Fibroblast of the aortic adventitia (primary cell): ENCODE measurements at regions not wholly inside any gene's neighbourhood (a gene's known extent, or its start where the extent isn't known, plus 50 kb on each side); places are given as distances from the start of the nearest gene placed in this dataset.
A peak's percentile ranks its signal among the peaks of the same experiment; 100 is the strongest.

Source experiments
- DNase-seq: peaks from one replicate; pipeline ENCODE4 v3.0.0-alpha.2; 2010; ENCODE audit warnings: low read depth
- H3K4me3 ChIP-seq: 2 replicates; pipeline ENCODE4 v1.5.1; 2011; ENCODE audit warnings: low read depth, mild to moderate bottlenecking, control low read depth, low read length, moderate library complexity
- TF ChIP-seq, protein P1 (sequence below): IDR thresholded peaks from 2 replicates; pipeline ENCODE4 v1.5.1; 2011; ENCODE audit warnings: mild to moderate bottlenecking, low read length, control low read depth, inconsistent platforms; ENCODE audit not compliant: insufficient read depth

DNA sequence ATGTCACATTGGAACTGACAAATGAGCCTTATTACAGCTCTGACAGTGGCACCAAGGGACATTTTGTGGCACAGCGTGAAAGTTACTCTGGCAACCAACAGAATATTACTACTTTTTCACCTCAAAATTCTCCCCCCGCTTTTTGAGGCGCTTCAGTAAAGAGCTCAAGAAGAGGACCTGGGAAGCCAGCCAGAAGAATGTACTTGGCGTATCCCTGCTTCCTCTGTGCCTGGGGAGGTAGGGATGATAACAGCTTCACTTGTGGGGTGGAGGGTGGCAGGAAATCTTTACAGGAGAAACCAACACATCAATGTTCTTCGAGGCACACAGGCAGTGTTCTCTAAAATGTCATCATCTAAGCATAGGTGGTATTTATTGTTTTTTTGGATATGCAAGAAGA, 624.1 kb downstream of the NR2F1-AS1 start:
- DNase-seq, result no peak
- no peak overlapping the region for H3K4me3 ChIP-seq
- TF ChIP-seq, protein P1, sequence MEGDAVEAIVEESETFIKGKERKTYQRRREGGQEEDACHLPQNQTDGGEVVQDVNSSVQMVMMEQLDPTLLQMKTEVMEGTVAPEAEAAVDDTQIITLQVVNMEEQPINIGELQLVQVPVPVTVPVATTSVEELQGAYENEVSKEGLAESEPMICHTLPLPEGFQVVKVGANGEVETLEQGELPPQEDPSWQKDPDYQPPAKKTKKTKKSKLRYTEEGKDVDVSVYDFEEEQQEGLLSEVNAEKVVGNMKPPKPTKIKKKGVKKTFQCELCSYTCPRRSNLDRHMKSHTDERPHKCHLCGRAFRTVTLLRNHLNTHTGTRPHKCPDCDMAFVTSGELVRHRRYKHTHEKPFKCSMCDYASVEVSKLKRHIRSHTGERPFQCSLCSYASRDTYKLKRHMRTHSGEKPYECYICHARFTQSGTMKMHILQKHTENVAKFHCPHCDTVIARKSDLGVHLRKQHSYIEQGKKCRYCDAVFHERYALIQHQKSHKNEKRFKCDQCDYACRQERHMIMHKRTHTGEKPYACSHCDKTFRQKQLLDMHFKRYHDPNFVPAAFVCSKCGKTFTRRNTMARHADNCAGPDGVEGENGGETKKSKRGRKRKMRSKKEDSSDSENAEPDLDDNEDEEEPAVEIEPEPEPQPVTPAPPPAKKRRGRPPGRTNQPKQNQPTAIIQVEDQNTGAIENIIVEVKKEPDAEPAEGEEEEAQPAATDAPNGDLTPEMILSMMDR, result no peak

DNA sequence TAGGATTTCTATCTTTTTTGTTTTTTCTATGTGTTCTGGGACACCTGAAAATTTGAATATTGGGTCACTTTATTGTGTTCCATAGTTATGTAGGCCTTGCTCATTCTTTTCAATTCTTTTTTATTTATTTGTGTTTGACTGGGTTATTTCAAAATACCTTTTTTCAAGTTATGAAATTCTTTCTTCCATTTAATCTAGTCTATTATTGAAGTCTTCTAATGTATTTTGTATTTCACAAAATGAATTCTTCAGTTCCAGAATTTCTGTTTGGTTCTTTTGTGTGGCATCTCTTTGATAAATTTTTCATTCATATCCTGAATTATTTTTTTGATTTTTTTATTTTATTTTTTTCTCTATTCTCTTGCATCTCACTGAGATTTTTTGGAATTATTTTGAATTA, 628.8 kb downstream of the NR2F1-AS1 start:
- H3K4me3 ChIP-seq, result no peak overlapping the region
- TF ChIP-seq, protein P1, result no peak
- no peak for DNase-seq

DNA sequence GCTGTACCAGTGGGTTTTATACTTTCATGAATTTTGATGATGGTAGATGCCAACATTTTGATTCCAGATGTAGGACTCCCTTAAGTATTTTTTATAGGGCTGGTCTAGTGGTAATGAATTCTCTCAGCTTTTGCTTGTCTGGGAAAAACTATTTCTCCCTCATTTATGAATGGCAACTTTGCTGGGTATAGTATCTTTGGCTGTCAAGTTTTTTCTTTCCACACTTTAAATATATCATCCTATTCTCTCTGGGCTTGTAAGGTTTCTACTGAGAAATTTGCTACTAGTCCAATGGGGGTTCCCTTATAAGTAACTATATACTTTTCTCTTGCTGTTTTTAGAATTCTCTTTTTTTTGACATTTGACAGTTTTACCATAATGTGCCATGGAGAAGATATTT, 629.3 kb downstream of the NR2F1-AS1 start:
- DNase-seq, result no peak
- no peak overlapping the region for H3K4me3 ChIP-seq
- TF ChIP-seq, protein P1, result no peak

DNA sequence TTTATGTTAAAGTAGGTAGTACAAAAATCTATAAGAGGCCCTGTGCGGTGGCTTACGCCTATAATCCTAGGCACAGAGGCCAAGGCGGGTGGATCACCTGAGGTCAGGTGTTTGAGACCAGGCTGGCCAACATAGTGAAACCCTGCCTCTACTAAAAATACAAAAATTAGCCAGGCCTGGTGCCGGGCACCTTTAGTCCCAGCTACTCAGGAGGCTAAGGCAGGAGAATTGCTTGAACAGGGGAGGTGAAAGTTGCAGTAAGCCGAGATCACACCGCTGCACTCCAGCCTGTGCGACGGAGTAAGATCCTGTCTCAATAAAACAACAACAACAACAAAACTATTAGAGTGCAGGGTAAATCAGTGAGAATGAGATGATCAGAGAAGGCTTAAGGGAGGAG, 634.5 kb downstream of the NR2F1-AS1 start:
- TF ChIP-seq, protein P1, result no peak
- no peak for DNase-seq

DNA sequence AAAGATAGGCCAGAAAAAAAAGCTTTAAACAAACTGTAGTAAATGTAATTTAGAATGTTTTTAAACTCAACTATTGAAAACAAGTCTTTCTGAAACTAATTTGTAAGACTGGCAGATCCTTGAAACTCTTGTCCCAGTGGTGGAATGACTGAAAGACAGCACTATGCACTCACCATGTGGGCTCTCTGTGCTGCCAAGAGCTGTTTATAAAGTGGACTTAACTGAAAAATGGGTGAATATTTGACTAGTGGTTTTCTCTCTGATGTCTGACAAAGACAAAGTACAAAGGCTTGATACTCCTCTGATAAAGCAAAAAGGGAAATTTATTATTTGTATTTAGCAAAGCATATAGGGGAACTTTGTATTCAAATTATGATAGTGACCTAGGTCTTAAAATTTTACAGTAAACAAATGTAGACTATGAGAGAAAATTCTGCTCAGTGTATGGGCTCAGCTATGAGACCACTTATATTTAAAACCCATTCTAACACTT, 635.4 kb downstream of the NR2F1-AS1 start:
- no peak overlapping the region for H3K4me3 ChIP-seq
- peak; percentile 25 for DNase-seq
- TF ChIP-seq, protein P1, result no peak

More for the DNA sequence above, 634.5 kb downstream of the NR2F1-AS1 start:
- H3K4me3 ChIP-seq, result no peak overlapping the region

DNA sequence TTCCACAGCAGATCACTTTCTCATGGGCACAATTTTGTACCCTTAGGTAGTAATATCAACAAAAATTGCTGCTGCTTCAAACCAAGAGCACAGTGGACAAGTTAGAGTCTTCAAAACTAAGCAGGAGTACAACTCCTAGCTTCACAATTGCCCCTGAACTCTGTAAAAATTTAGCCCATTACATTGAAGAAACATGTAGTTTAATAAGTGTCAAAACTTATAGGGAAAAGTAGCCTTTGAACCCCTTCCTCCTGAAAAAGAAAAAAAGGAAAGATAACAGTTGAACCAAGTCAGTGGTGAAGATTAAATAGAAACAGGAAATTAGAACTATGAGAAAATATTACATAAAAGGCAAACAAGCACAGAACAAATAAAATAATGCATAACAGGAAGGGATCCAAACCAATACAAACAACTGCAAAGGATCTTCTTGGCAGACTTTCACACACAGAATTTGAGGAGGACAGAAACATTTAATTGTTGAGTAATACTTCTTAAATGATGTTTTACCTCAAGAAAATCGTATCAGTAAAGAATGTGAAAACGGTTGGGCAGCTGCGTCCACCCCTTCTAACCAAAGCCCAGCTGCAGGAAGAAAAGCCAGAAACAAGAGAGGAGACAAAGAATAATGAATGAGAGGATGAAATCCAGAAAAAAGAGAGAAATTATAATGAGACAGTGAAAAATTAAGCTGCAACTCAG, 636.0 kb downstream of the NR2F1-AS1 start:
- TF ChIP-seq, protein P1, result no peak
- H3K4me3 ChIP-seq, result no peak overlapping the region
- DNase-seq, result peak; percentile 72

DNA sequence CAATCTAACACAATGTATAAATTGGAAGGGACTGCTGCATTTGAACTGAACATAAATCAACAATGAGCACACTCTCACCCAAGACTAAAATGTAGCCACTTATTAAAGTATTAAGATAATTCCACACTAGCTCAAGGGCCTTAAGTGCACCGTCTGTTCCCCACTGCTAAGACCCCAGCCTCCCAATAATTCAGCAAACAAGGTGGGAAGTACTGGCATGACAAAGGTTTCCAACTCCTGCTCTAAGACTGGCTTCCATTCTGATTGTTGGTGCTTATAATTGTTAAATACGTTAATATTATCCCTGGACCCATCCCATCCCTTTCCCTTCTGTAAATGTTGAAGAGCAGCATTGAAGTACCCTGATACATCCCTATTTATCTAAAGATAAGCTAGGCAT, 636.7 kb downstream of the NR2F1-AS1 start:
- DNase-seq, result no peak
- TF ChIP-seq, protein P1, result no peak
- no peak overlapping the region for H3K4me3 ChIP-seq
